H1 (cell line): ENCODE measurements at regions not wholly inside any gene's neighbourhood (a gene's known extent, or its start where the extent isn't known, plus 50 kb on each side); places are given as distances from the start of the nearest gene placed in this dataset.

Experiments
- CTCF ChIA-PET: fragments of 300-600 bp; sonication (Branson Sonifier 250); formaldehyde crosslinking; loops from one replicate; lab custom pipeline; 2021; ENCODE audit not compliant: partially characterized antibody; lab: Charles Lee
- POLR2A ChIA-PET: fragments of 300-600 bp; sonication (Branson Sonifier 250); formaldehyde crosslinking; loops from one replicate; lab custom pipeline; 2021; ENCODE audit warnings: inconsistent platforms; ENCODE audit not compliant: partially characterized antibody; lab: Charles Lee
- DNase-seq, 2 experiments: peaks; one replicate each; pipeline versions ENCODE4 v3.0.0 to v3.0.0-alpha.2; 2010 to 2022; ENCODE audit warnings: low spot score in 2 of 2, low read depth in 1 of 2, mixed read lengths in 1 of 2
- FAIRE-seq: peaks from 2 replicates; lab custom pipeline; 2011; peaks lifted over from hg19 to GRCh38; lab: Jason Lieb, UNC
- H2AFZ ChIP-seq: 2 replicates; pipeline ENCODE4 v1.8.1; 2012; ENCODE audit warnings: low read length, inconsistent platforms
- H2AK5ac ChIP-seq: 2 replicates; pipeline ENCODE4 v1.6.1; 2013; ENCODE audit warnings: low read depth, low read length
- H2BK120ac ChIP-seq: replicated peaks from 2 replicates; pipeline ENCODE3; 2013; ENCODE audit warnings: low read depth, low read length, inconsistent platforms
- H2BK12ac ChIP-seq: 2 replicates; pipeline ENCODE4 v1.6.1; 2013; ENCODE audit warnings: low read depth, low read length
- H2BK15ac ChIP-seq: 2 replicates; pipeline ENCODE4 v1.6.1; 2013; ENCODE audit warnings: low read length
- H2BK20ac ChIP-seq: 2 replicates; pipeline ENCODE4 v1.6.1; 2013; ENCODE audit warnings: low read length
- H2BK5ac ChIP-seq: 2 replicates; pipeline ENCODE4 v1.6.1; 2013; ENCODE audit warnings: low read depth, low read length
- H3K14ac ChIP-seq: 2 replicates; pipeline ENCODE4 v1.6.1; 2013; ENCODE audit warnings: inconsistent platforms; ENCODE audit not compliant: insufficient read length
- H3K18ac ChIP-seq: 2 replicates; pipeline ENCODE4 v1.6.1; 2013; ENCODE audit warnings: low read length; ENCODE audit errors: extremely low read depth
- H3K23ac ChIP-seq: 2 replicates; pipeline ENCODE4 v1.6.1; 2013; ENCODE audit warnings: inconsistent platforms; ENCODE audit not compliant: insufficient read length
- H3K23me2 ChIP-seq: 2 replicates; pipeline ENCODE4 v1.6.1; 2013; ENCODE audit warnings: low read depth, low read length
- H3K27ac ChIP-seq: 2 replicates; pipeline ENCODE4 v1.6.1; 2011; ENCODE audit warnings: low read depth, low read length, inconsistent platforms
- H3K27me3 ChIP-seq, 4 experiments: replicated peaks in 1 of 4; 1 replicate in 1 of 4; 2 replicates in 3 of 4; pipeline versions ENCODE4 v1.6.1 to v1.8.1; 2011 to 2013; ENCODE audit warnings: low read length in 3 of 4, mild to moderate bottlenecking in 3 of 4, inconsistent platforms in 2 of 4, mixed read lengths in 2 of 4, moderate library complexity in 1 of 4; ENCODE audit not compliant: control insufficient read depth in 3 of 4, insufficient read depth in 3 of 4; ENCODE audit errors: extremely low read depth in 1 of 4
- H3K36me3 ChIP-seq, 4 experiments: 2 replicates each; pipeline versions ENCODE4 v1.6.1 to v1.8.1; 2011 to 2013; ENCODE audit warnings: mild to moderate bottlenecking in 4 of 4, low read length in 3 of 4, moderate library complexity in 2 of 4, control low read depth in 1 of 4, inconsistent platforms in 1 of 4; ENCODE audit not compliant: insufficient read depth in 4 of 4, control insufficient read depth in 2 of 4
- H3K4ac ChIP-seq: replicated peaks from 2 replicates; pipeline ENCODE3; 2013; ENCODE audit warnings: low read length, low read depth, mixed read lengths, inconsistent platforms; ENCODE audit not compliant: insufficient read length
- H3K4me1 ChIP-seq, 4 experiments: replicated peaks in 1 of 4; 1 replicate in 1 of 4; 2 replicates in 3 of 4; pipeline versions ENCODE4 v1.6.1 to v1.8.1; 2011 to 2013; ENCODE audit warnings: low read length in 3 of 4, inconsistent platforms in 2 of 4, mixed read lengths in 1 of 4; ENCODE audit not compliant: insufficient read depth in 4 of 4, control insufficient read depth in 3 of 4
- H3K4me2 ChIP-seq, 2 experiments: 2 replicates each; pipeline versions ENCODE4 v1.6.1 to v1.8.1; 2011 to 2013; ENCODE audit warnings: low read depth in 2 of 2, low read length in 2 of 2, control low read depth in 1 of 2, inconsistent platforms in 1 of 2, mild to moderate bottlenecking in 1 of 2; ENCODE audit not compliant: insufficient read depth in 1 of 2
- H3K4me3 ChIP-seq, 4 experiments: fragments of 200-600, 300-600 bp in 1 of 4; sonication (generic), shearing (Covaris generic), sonication (Bioruptor Twin) in 1 of 4; 2 replicates each; pipeline versions ENCODE4 v1.5.1 to v1.8.1; 2011 to 2016; ENCODE audit warnings: low read length in 4 of 4, low read depth in 3 of 4, control low read depth in 2 of 4, inconsistent platforms in 2 of 4, mild to moderate bottlenecking in 2 of 4, mixed read lengths in 1 of 4, moderate library complexity in 1 of 4; ENCODE audit not compliant: insufficient read depth in 2 of 4; ENCODE audit errors: extremely low read depth in 1 of 4
- H3K56ac ChIP-seq: replicated peaks from 2 replicates; pipeline ENCODE3; 2013; ENCODE audit warnings: low read depth, mild to moderate bottlenecking, mixed read lengths, low read length, inconsistent platforms; ENCODE audit not compliant: insufficient read length
- H3K79me1 ChIP-seq: 2 replicates; pipeline ENCODE4 v1.6.1; 2013; ENCODE audit warnings: low read depth, low read length, control low read depth
- H3K79me2 ChIP-seq, 2 experiments: 2 replicates each; pipeline versions ENCODE4 v1.6.1 to v1.8.1; 2012 to 2013; ENCODE audit warnings: low read length in 2 of 2, mild to moderate bottlenecking in 2 of 2, inconsistent platforms in 1 of 2; ENCODE audit not compliant: insufficient read depth in 2 of 2, control insufficient read depth in 1 of 2
- H3K9ac ChIP-seq, 4 experiments: replicated peaks in 1 of 4; 1 replicate in 1 of 4; 2 replicates in 3 of 4; pipeline versions ENCODE4 v1.6.1 to v1.8.1; 2011 to 2013; ENCODE audit warnings: low read depth in 3 of 4, low read length in 3 of 4, control low read depth in 2 of 4, mild to moderate bottlenecking in 2 of 4, moderate library complexity in 2 of 4, inconsistent platforms in 1 of 4; ENCODE audit errors: extremely low read depth in 1 of 4
- H3K9me3 ChIP-seq, 2 experiments: 2 replicates each; pipeline versions ENCODE4 v1.6.1 to v1.8.1; 2012 to 2013; ENCODE audit warnings: mild to moderate bottlenecking in 2 of 2, moderate library complexity in 2 of 2, control low read depth in 1 of 2, inconsistent platforms in 1 of 2, low read depth in 1 of 2, low read length in 1 of 2, mixed read lengths in 1 of 2; ENCODE audit not compliant: insufficient read depth in 2 of 2
- H4K20me1 ChIP-seq, 2 experiments: replicated peaks in 1 of 2; 2 replicates each; pipeline versions ENCODE3 to v1.8.1; 2011 to 2013; ENCODE audit warnings: inconsistent platforms in 2 of 2, low read length in 2 of 2, mild to moderate bottlenecking in 1 of 2; ENCODE audit not compliant: insufficient read depth in 2 of 2, control insufficient read depth in 1 of 2
- H4K5ac ChIP-seq: 2 replicates; pipeline ENCODE4 v1.6.1; 2013; ENCODE audit warnings: low read length, low read depth, mixed read lengths, inconsistent platforms; ENCODE audit not compliant: insufficient read length
- H4K8ac ChIP-seq: 2 replicates; pipeline ENCODE4 v1.8.0; 2013; ENCODE audit warnings: mild to moderate bottlenecking, moderate library complexity, low read length, inconsistent platforms; ENCODE audit not compliant: insufficient read depth; ENCODE audit errors: extremely low read depth
- H4K91ac ChIP-seq: replicated peaks from 2 replicates; pipeline ENCODE3; 2013; ENCODE audit warnings: low read length, mixed read lengths, inconsistent platforms; ENCODE audit not compliant: insufficient read length
- ASH2L ChIP-seq: fragments of 200-600, 300-600 bp; sonication (generic); IDR thresholded peaks from one replicate; pipeline ENCODE4 v1.7.1; 2017; ENCODE audit warnings: low read length
- BCL11A ChIP-seq, 2 experiments: IDR thresholded peaks; one replicate each; pipeline ENCODE4 v1.6.1; 2011; ENCODE audit warnings: low read depth in 2 of 2, low read length in 2 of 2, mild to moderate bottlenecking in 2 of 2
- CHD1 ChIP-seq: IDR thresholded peaks from 2 replicates; pipeline ENCODE4 v1.6.1; 2012; ENCODE audit warnings: low read depth, low read length, improper control_type of control experiment
- HDAC6 ChIP-seq: IDR thresholded peaks from one replicate; pipeline ENCODE4 v1.7.1; 2012; ENCODE audit warnings: low read depth, mild to moderate bottlenecking, inconsistent platforms, low read length, moderate library complexity
- SP1 ChIP-seq: IDR thresholded peaks from 2 replicates; pipeline ENCODE4 v1.6.1; 2011; ENCODE audit warnings: low read depth, low read length
- SP4 ChIP-seq: IDR thresholded peaks from 2 replicates; pipeline ENCODE4 v1.6.1; 2012; ENCODE audit warnings: low read length, inconsistent platforms
- TCF12 ChIP-seq: IDR thresholded peaks from 2 replicates; pipeline ENCODE4 v1.6.1; 2011; ENCODE audit warnings: low read depth, mild to moderate bottlenecking, low read length
- TEAD4 ChIP-seq: IDR thresholded peaks from 2 replicates; pipeline ENCODE4 v1.6.1; 2012; ENCODE audit warnings: low read depth, low read length, inconsistent platforms, mixed read lengths
- WGBS, 2 experiments: shearing (Covaris generic) in 1 of 2; methylation state at CpG; one replicate each; pipeline versions ENCODE4 v1.1.6 to v1.1.7; 2013 to 2015; ENCODE audit warnings: low lambda C conversion rate in 2 of 2, mixed read lengths in 2 of 2, inconsistent platforms in 1 of 2, low coverage in 1 of 2, missing lambda C conversion rate in 1 of 2; ENCODE audit not compliant: insufficient replicate concordance in 2 of 2, insufficient coverage in 1 of 2, insufficient read length in 1 of 2; ENCODE audit errors: extremely low coverage in 1 of 2, missing lambda C conversion rate in 1 of 2; 5-methylcytosine and 5-hydroxymethylcytosine counted together

DNA sequence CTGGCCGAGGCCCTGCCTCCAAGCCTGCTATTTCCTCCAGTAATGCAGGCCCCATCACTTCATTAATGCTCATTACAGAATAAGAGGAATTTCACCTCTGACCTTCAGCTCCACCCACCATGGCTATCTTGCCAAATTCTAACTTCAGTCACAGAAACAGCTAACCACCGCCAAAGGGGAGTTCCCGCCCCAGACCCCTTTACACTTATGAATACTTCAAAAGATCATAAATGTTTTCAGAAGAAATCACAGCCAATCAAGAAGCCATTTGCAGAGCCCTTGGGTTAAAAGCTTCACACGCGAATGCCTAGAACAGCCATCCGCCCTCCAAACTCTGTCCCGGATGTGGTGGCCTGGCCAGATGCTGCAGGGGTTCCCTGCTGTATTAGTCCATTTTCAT is 73.8 kb upstream of the TWIST2 start:
- FAIRE-seq (no peak), DNase-seq (no peak)
- Histone ChIP-seq H4K91ac (no peak overlapping the region), H3K23me2 (no peaks in the 10 kb centered on the region), H3K79me2 (no peaks in the 10 kb centered on the region), H3K36me3 (no peaks in the 10 kb centered on the region), H2BK5ac (no peak overlapping the region), H4K20me1 (no peaks in the 10 kb centered on the region), H3K4me1 (peaks cover 0 to 2% (median 1%) of the 10 kb centered on the region in 4 experiments; a peak in 1 of 7 replicates), H2BK12ac (no peak overlapping the region), H3K56ac (no peak overlapping the region), H2AFZ (no peak overlapping the region), H3K14ac (no peak overlapping the region), H4K5ac (no peak overlapping the region), H3K79me1 (no peaks in the 10 kb centered on the region), H3K9me3 (no peaks in the 10 kb centered on the region), H3K9ac (no peak overlapping the region), H3K27me3 (peaks cover 0 to 3% (median under 1%) of the 10 kb centered on the region in 4 experiments; a peak in 2 of 7 replicates), H3K18ac (no peak overlapping the region), H2BK120ac (no peak overlapping the region), H3K23ac (no peak overlapping the region), H4K8ac (no peak overlapping the region), H3K4me2 (no peak overlapping the region), H3K4me3 (no peak overlapping the region), H3K4ac (no peak overlapping the region), H3K27ac (no peak overlapping the region), H2BK15ac (no peak overlapping the region), H2BK20ac (no peak overlapping the region), H2AK5ac (no peak overlapping the region)
- WGBS, 2 experiments, result 91% methylated on average over 7 of the region's 7 CpGs; no CpG with 5 or more reads in 1 of the 2 experiments
- ChIA-PET POLR2A (no interaction called here), CTCF (no interaction called here)
- TF ChIP-seq SP1, result no peak
- TF ChIP-seq HDAC6, result no peak
- TF ChIP-seq ASH2L, result no peak
- TF ChIP-seq CHD1, result no peak
- TF ChIP-seq TCF12, result no peak
- TF ChIP-seq SP4, result no peak
- TF ChIP-seq TEAD4, result no peak
- no peak for TF ChIP-seq BCL11A (IDR thresholded peaks at IDR 0.05; ENCODE audit: low read depth in 2 of 2, low read length in 2 of 2)
